Stimulated activated CD4-positive, alpha-beta T cell treated with anti-CD3 and anti-CD28 coated beads, Interleukin-12 subunit alpha, Interleukin-12 subunit beta, amount 100 ng/mL, for 48 hours (primary cell): ENCODE measurements at regions not wholly inside any gene's neighbourhood (a gene's known extent, or its start where the extent isn't known, plus 50 kb on each side); places are given as distances from the start of the nearest gene placed in this dataset.

Experiments used
- DNase-seq, 3 donors: peaks; one replicate each; pipeline ENCODE4 v3.0.0-alpha.2; 2020; ENCODE audit warnings: low read depth in 2 of 3, low spot score in 1 of 3

DNA sequence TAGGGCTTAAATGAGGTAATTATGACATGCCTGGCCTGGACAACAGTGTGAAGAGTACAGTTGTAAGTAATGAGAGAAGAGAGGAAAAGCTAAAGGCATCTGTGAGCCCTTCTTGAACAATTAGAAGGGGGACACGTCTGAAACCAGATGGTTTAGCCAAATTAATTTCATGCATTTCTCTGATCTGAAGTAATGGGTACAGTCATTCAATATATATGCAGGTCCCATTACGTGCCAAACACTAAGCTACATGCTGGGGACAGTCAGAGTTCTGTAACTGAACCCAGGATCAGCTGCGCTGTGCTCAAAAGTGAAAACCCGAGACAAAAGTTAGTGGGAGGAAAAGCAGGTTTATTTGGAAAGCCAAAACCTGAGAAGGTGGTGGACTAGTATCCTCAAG is 207.2 kb upstream of the TMTC1 start:
- DNase-seq: no peak

- DNase-seq: no peak
Observed at GRCh38 chr12:29983851-29984250, 200.1 kb upstream of the TMTC1 start.

- no peak for DNase-seq
Observed at GRCh38 chr12:29980304-29980703, 196.6 kb upstream of the TMTC1 start.

GRCh38 chr12:29971446-29971845 is 187.7 kb upstream of the TMTC1 start:
- no peak for DNase-seq

- no peak for DNase-seq
Observed at GRCh38 chr12:29970501-29970900, 186.8 kb upstream of the TMTC1 start.

DNA sequence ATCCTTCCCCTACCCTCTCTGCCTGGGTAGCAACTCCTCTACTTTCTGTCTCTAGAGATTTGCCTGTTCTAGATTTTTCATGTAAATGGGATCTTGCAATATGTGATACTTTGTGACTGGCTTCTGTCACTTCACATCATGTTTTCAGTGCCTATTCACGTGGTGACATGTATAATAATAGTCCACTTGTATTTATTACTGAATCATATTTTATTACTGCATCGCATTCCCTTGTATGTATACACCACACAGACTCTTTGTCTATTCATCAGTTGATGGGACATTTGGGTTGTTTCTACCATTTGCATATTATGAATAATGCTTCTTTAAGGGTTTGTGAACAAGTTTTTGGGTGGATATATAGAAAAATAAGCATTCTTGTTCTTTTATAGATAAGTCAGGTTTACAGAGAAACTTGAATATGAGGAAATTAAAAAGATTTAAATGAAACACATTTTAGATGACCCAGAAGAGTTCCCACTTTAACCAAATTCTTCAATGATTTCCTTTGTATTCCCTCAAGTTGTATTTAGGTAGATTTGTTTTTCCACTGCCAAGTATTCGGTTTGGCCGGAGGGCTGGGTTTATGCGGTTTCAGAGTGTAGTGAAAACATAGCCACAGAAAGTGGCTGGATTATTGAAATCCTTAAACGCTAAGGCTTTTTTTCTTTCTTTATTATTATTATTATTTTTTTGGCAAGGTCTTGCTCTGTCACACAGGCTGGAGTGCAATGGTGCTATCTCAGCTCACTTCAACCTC is 178.7 kb upstream of the TMTC1 start:
- no peak for DNase-seq

DNA sequence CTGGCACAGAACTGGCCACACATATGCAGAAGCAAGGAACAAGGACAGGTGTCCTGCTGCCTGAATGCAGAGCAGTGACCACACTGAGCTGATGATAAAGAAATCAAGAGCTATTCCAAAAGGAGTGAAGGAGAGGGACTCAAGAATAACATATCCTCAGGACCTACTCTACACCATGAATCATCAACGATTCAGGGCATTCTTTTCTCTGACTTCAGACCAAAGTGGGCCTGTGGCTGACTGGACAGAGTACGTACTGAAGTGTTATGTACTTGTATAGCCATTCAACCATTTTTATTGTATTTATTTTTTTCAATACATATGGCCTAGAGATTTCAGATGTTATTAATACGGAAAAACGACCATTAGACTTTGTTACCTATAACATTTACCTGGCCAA is 177.5 kb upstream of the TMTC1 start:
- DNase-seq: no peak

- DNase-seq: no peak
Observed at GRCh38 chr12:29960122-29960521, 176.4 kb upstream of the TMTC1 start.

DNA sequence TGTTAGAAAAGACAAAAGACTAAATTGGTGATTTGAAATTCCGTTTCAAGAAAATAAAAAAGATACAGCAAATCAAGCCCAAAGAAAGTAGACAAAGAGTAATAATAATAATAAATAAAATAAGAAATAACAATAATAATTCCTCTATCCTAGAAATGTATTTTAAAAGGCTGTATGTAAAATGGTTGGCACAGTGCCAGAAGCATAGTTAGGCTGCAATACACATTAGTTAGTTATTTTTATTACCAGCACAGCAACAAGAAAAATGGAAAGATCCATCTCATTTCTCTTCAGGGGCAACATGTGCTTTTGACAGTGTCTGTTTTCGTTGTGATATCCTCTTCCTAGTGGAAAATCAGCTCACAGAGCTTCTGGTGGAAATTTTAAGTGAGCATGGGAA is 174.1 kb upstream of the TMTC1 start:
- DNase-seq: no peak

DNA sequence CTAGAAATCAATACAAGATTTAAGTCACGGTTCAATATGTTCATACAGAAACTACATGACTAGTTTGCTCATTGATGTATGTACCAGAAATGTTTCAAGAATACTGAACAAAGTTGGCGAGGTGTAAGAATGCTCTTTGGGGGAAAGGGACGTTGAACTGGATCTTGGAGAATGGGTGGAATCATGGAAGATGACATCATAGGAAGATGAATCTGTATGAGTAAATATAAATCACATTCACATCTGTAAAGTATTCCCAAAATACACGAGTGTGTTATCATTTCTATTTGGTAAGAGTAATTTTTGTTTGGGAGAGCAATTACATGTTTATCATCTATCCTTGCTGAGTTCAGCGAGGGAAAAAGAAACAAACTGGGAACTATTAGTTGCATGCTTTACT is 162.2 kb upstream of the TMTC1 start:
- DNase-seq: no peak

GRCh38 chr12:29944269-29945000 is 160.7 kb upstream of the TMTC1 start:
- no peak for DNase-seq

- no peak for DNase-seq
Observed at GRCh38 chr12:29943683-29944082, 159.9 kb upstream of the TMTC1 start.

- DNase-seq: no peak
Observed at GRCh38 chr12:29940811-29941210, 157.1 kb upstream of the TMTC1 start.

GRCh38 chr12:29930503-29930902 is 146.8 kb upstream of the TMTC1 start:
- DNase-seq: no peak

DNA sequence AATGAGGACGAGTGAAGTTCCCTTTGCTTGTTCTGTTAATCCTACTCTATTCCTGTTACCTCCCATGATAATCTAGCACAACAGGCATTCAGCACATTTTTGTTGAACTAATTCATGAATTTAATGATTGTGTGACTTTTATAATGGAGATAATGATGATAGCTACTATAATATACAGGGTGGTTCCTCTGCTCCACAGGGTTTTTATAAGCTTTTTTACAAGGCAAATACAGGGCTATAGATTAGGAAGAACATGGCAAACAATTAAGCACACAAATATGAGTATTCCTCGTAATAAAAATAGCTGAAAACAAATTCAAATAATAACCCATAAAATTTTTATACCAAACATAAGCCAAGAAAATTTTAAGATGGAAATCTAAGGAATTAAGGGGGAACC is 145.6 kb upstream of the TMTC1 start:
- DNase-seq: no peak

GRCh38 chr12:29921307-29921706 is 137.6 kb upstream of the TMTC1 start:
- no peak for DNase-seq

- no peak for DNase-seq
Observed at GRCh38 chr12:29908157-29908556, 124.4 kb upstream of the TMTC1 start.

DNA sequence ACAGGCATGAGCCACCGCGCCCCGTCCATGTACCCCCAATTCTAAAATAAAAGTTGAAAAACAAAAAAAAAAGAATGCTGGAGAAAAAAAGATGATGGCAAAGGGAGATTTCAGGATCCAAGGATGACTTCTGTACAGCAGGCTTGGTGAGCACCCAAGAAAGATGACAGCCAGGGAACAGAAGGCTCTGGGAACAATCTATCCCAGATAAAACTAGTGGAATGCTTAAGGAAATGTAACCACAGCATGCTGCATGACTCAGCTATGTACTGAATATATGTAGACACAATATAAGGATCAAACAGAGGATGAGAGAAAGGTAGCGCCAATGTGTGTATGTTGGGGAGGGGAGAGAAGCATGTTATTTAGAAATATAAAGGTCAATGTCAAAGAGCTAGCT is 123.7 kb upstream of the TMTC1 start:
- DNase-seq: no peak

GRCh38 chr12:29902043-29902442 is 118.3 kb upstream of the TMTC1 start:
- no peak for DNase-seq

DNA sequence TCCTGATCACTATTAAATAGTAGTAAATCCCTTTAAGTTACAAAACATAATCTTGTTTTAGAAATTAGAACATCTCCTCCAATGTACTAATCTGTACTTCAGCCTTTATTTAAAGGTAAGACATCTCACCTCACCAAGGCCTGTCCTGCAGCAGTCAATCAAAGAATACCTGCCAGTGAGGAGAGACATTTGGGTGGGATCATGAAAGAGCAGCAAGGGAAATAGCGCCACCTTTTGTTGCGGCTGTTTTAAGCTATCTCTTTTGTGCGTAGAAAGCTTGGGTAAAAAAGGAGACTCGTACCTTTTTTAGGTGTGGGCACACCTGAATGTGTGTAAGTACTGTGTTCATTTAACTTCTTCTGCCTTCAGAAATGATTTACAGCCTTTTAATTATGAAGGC is 117.8 kb upstream of the TMTC1 start:
- DNase-seq: no peak

GRCh38 chr12:29899212-29899931 is 115.6 kb upstream of the TMTC1 start:
- DNase-seq: no peak

- no peak for DNase-seq
Observed at GRCh38 chr12:29895966-29896365, 112.2 kb upstream of the TMTC1 start.
